ENCODE measurements at regions not wholly inside any gene's neighbourhood (a gene's known extent, or its start where the extent isn't known, plus 50 kb on each side); places are given as distances from the start of the nearest gene placed in this dataset.

GRCh38 chr5:174573221-174573994 is 151.0 kb upstream of the MSX2 start:
- TF ChIP-seq JUND (IDR thresholded peaks at IDR 0.05) (no peak), POLR2A (IDR thresholded peaks at IDR 0.05; ENCODE audit: borderline replicate concordance, extremely low read depth, insufficient read depth, insufficient read length) (no peak), ZBTB33 (IDR thresholded peaks at IDR 0.05; ENCODE audit: extremely low read depth, insufficient replicate concordance, low read length) (no peak), SP1 (IDR thresholded peaks at IDR 0.05; ENCODE audit: low read depth) (no peak), MAX (IDR thresholded peaks at IDR 0.05) (no peak), ZNF274 (IDR thresholded peaks at IDR 0.05; ENCODE audit: low read depth, low read length) (no peak), ELF1 (IDR thresholded peaks at IDR 0.05; ENCODE audit: borderline replicate concordance, low read depth) (no peak), SRF (IDR thresholded peaks at IDR 0.05; ENCODE audit: low read depth) (no peak), RAD21 (IDR thresholded peaks at IDR 0.05; ENCODE audit: low read depth) (no peak), FOSL1 (IDR thresholded peaks at IDR 0.05; ENCODE audit: low read depth) (no peak), EZH2 (IDR thresholded peaks at IDR 0.05) (no peak), SIN3A (IDR thresholded peaks at IDR 0.05; ENCODE audit: low read depth) (no peak), EZH2phosphoT487 (IDR thresholded peaks at IDR 0.05; ENCODE audit: borderline replicate concordance) (no peak), EGR1 (IDR thresholded peaks at IDR 0.05; ENCODE audit: low read depth) (no peak), CBX3 (IDR thresholded peaks at IDR 0.05; ENCODE audit: low read depth) (no peak), POLR2AphosphoS5 (IDR thresholded peaks at IDR 0.05; ENCODE audit: low read depth, low read length) (no peak), CEBPB (IDR thresholded peaks at IDR 0.05; ENCODE audit: low read depth) (no peak), TCF7L2 (IDR thresholded peaks at IDR 0.05; ENCODE audit: borderline replicate concordance, extremely low read depth, insufficient read depth, insufficient read length) (no peak)
- H3K4me1 ChIP-seq (ENCODE audit: control insufficient read depth in 1 of 2, insufficient read depth in 2 of 2, low read length in 2 of 2), result peaks cover 23 to 29% of the 10 kb centered on the region in 2 experiments
- no peak for DNase-seq (ENCODE audit: low read depth, low spot score)
- no peak overlapping the region for H3K4me2 ChIP-seq (ENCODE audit: low read length)
- H3K4me3 ChIP-seq (replicated peaks in 1 of 2; ENCODE audit: low read depth in 1 of 2, low read length in 2 of 2), result no peak overlapping the region
- no peaks in the 10 kb centered on the region for H3K9me2 ChIP-seq (ENCODE audit: insufficient read depth)
- H3K9me3 ChIP-seq (ENCODE audit: control insufficient read depth in 1 of 2, insufficient read depth in 1 of 2, low read depth in 1 of 2, low read length in 2 of 2), result no peaks in the 10 kb centered on the region
- peaks cover 5% of the 10 kb centered on the region; the same call in 1 of the 2 replicates for H3K27me3 ChIP-seq (ENCODE audit: insufficient read depth, low read length)
- ChIA-PET CTCF (interaction anchor here (1.1 kb wide), 1 partner anchor 154 kb away, joined by 4 read pairs; no protein-coding TSS in a partner anchor), RAD21 (ENCODE audit: low non-redundant PET in 1 of 2, low total read pairs in 2 of 2, uncharacterized antibody in 2 of 2, unreplicated experiment in 2 of 2) (no interaction called here), POLR2A (no interaction called here)
- no peak overlapping the region for H3K9ac ChIP-seq (ENCODE audit: low read length)
- no peaks in the 10 kb centered on the region for H4K20me1 ChIP-seq (ENCODE audit: insufficient read depth)
- no peaks in the 10 kb centered on the region for H3K36me3 ChIP-seq (ENCODE audit: control insufficient read depth in 1 of 2, insufficient read depth in 2 of 2, low read length in 2 of 2)
- no TSS peak for BruUV-seq (replicated peaks)
- no peak for ATAC-seq
- no peak overlapping the region for H2AFZ ChIP-seq (ENCODE audit: low read depth, low read length, poor library complexity, severe bottlenecking)
- intact Hi-C loops (cut with micrococcal nuclease), result no loop called here
- no peaks in the 10 kb centered on the region for H3K79me2 ChIP-seq (ENCODE audit: insufficient read depth, low read length)
- no peak overlapping the region for H3K27ac ChIP-seq (ENCODE audit: low read depth, low read length)

Measured in HCT116 (cell line).